ENCODE measurements at regions not wholly inside any gene's neighbourhood (a gene's known extent, or its start where the extent isn't known, plus 50 kb on each side); places are given as distances from the start of the nearest gene placed in this dataset.
"Not testable (repeated sequence)": the region's sequence is repeated elsewhere in the genome, so short reads cannot be mapped to it uniquely, and the experiment has no call there.

DNA sequence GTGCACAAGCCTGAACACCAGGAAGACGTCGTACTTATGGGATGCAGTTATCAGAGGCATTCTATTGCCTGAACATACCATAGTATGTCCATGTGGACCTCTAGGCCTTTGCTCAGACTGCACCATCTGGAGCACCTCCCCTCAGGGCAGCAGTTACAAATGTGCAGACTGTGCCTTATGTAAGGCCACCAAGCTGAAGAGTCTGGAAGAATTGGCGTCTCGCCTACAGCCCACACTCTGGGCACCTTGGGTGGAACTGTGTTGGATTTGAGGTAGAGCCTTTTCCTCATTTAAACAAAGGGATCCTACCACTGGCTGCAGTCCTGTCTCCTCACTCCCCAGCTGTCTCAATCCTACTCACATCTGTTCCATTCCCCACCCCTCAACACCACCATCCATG is 204.3 kb upstream of the FRMD6 start:
- no peak for DNase-seq

DNA sequence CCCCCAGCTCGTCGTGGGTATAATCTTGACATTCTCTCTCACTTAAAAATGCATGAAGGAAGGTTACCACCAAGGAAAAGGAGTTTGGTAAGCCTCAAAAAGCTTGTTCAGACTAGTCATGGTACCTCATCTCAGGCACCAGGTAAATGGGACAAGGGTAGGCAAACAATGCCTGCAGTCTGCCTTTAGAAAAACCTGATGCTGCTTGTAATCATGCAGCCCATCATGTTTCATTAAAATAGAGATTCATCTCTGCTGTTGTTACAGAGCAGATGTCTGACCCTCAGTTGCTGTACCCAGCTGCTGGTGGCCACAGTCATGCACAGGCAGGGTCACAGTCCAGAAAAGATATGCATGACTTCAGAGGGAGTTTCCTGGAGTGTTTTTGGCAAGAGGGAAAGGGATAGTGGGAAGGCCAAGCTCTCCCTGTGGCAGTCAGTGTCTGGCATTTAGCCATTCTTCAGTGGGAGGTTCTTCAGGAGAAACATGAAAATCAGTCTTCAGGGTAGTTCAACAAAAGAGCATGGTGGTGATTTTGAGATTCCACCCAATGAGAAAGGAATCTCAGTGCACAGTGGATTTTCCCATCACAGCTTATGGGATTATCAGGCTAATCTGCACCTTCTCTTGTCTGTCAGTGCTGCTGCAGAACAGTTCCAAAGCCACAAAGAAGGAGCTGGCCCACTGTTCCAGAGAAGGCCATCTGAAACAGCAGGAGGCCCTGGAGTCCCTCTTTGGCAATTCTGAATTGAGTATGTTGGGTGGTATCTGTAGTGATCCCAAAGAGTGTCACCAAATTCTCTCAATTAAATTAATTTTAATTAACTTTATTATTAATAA is 202.7 kb upstream of the FRMD6 start:
- DNase-seq = no peak

DNA sequence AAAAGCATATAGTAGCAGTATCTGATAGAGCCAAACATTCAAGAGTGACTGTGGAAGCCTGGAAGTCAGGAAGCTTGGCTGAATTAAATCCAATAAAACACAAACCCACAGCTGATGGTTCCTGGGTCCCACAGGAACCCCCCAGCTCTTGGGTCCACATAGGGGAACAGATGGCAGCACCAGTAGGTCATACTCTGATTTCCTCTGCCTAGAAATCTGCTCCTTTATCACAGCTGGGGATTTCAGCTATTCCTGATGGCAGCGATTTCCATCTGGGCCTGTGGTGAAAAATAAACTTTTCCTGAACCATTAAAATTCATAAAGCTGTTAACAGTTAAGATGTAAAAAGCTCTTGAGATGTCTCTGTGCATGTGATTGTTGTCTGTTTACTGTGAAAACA is 202.0 kb upstream of the FRMD6 start:
- DNase-seq = no peak

DNA sequence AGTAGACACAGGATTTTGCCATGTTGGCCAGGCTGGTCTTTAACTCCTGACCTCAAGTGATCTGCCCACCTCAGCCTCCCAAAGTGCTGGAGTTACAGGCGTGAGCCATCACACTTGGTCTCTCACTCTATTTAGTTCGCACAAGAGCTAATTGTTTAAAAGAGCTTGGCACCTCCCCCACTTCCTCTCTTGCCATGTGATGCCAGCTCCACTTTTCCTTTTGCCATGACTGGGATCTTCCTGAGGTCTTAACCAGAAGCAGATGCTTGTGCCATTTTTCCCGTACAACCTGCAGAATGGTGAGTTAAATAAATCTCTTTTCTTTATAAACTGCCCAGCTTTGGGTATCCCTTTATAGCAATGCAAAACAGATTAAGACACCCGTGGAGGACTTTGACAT is 200.1 kb upstream of the FRMD6 start:
- DNase-seq = no peak

DNA sequence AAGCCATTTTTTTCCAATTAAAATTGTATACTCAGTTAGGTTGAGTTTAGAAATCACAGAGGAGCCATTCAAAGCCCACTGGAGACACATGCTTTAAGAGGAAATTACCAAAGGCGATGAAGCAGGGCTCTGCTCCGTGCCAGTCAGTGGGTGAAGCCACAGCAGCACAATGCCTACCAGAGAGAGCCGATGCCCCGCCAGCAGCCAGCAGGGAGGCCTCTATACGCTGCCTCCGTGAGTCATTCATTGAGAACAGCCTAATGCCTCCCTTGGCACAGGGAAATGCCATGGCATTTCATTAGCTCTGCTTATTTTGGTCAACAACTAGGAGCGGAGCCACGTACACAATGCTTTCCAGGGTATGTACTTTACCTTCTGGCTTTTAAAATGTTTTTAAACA is 197.8 kb upstream of the FRMD6 start:
- DNase-seq = no peak

DNA sequence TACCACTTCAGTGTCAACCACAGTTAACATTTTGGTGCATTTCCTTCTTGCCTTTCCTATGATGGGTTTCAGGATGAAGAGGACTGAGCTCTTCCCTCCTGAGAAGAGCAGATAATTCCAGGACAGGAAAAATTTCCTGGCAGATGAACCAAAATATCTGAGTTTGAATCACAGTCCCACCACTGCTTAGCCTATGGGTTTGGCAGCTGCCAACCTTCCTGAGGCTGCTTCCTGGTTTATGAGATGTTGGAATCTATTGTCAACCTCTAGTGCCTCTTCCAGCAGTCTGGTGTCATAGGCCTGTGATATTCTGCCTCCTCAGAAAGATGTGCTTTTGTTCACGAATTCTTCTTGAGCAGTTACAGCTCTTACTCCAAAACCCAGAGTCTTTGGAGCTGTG is 197.4 kb upstream of the FRMD6 start:
- DNase-seq = no peak

DNA sequence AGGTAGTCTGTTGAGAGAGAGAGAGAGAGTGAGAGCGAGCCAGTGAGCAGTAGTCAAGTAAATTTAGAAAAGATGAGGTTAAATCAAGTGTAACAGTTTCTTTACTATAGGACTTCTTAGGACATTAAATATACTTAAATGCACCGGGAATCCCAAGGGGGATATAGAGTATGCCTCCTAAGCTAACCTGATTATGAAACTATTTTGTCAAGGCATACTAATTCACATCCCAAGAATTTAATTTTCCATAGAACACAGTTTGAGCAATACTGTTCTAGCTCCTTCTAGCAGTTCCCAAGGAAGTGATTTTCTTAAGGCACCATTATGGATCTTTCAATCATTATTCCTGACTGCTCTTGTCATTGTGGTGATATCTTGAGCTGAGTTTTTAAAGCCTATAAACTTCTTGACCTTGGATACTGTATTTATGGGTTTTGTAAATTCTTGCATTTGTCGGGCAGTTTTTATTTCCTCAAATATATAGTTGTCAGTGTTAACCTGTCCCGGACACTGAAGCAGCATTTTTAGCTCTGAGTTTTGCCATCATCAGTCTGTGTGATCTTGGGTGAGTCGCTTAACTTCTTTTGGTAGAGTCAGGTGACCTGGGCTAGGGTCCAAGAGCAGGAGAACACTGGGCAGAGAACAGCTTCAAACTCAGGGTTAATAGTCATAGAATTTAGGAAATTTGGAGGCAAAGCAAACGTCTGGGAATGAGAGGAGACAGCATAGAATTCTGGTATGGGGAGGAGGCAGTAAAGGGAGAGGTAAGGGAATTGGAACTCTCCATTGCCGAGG is 196.5 kb upstream of the FRMD6 start:
- no peak for DNase-seq

DNA sequence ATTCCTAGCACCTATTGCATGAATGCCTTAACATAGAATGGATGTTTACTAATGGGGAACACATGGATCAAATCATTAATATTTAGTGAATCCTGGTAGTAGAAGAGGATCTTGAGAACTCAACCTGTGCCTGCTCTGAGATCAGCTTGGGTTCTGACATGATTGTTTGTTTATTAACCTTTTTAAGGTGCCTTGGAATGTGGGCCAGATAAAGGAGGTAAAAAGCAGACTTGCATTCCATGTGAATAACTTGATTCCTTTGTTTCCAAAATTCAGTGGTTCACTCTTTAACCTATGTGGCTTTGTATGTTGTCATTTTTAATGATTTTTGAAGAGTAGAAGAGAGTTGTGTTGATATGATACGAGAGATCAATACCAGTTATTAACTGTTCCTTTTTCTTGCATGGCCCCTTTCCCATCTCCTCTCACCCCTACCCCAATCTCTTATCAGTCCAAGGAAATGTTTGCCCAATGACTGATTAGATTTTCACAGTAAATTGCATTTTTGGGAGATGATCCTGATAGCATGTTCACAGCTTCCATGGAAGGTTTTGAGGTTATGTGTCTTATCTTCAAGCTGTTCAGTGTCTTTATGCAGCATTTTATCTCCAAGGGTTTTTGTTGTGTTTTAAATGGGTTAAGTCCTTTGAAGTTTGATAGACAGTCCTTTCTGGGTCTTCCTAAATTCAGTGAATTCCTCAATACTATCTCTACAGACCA is 193.7 kb upstream of the FRMD6 start:
- no peak for DNase-seq

DNA sequence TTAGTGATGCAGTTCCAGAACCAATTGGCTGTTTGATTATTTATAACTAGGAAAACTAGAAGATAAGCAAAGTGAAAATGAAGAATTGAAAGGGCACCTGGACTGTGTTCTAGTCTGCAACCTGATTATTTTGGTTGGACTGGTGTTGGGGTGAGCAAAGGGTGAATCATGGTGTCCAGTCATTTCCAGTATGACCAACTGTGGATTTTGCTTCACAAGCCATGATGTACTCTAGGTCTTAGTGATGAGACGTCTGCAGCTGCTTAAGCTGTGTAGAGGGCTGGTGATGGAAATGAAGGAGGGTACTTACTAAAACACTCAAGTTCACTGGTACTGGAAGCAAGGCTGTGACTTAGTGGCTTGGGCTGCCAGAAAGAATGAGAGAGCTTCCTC is 193.2 kb upstream of the FRMD6 start:
- DNase-seq = no peak

DNA sequence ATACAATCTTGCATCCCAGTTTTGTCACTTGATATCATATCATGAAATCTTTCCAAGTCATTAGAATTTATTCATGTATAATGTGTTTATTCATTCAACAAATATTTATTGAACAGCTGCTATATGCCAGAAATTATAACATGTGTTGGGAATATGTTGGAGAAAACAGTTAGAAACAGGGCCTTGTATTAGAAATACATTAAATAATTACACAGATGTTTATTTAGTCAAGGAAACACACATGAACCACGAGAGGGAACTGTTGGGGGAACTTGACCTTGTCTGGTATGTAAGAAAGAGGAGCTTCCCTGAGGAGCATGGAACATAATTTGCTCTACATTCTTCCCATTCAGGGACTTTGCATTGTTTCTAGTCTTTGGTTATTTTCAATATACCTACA is 191.7 kb upstream of the FRMD6 start:
- DNase-seq = no peak

DNA sequence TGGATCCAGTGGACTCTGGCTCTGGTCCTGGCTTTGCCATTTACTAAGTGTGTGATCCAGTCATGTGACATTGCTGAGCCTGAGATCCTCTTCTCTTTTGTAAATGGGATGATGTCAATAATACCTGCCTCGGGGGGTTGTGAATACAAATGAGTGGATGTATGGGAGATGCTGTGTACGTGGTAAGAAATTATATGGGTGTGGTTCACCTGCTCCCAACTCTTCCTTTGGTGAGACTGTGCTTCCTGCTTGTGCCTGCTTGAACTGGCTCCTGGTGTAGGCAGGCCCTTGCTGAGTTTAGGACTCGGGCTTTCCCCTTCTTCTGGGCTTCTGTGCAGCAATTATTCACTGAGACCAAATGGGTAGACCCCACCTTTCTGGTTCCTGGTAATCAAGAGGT is 189.5 kb upstream of the FRMD6 start:
- DNase-seq = no peak

DNA sequence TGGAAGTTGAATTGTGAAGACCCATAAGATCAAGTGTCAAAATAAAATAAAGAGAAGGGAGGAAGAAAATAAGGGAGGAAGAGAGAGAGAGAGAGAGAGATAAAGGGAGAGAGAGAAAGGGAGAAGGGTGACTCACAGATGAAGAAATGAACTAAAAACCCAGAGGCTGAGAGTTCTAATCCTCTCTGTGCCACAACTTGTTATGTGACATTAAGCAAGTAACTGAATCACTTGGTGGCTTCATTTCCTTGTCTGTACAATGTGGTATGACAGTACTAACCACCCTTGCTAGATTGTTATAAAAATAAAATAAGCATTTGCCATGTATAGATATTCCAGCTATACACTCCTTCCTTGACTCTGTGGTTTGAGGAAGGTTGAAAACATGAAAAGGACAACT is 189.0 kb upstream of the FRMD6 start:
- DNase-seq = no peak

DNA sequence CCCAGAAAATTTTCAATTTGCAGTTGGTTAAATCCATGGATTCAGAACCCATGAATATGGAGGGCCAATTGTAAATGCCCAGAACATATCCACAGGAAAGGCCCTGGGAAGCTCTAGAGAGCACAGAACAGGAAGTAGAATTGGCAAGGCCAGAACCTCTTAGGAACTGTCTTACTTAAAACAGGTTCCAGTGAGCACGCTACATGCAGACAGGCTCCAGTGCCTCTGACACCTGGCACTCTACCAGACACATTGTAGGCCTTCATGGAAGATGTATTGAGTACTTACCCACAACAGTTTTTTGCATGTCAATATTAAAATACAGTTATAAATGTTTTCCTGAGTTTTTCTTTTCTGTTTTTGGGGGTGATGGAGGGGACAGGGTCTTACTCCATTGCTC is 188.2 kb upstream of the FRMD6 start:
- no peak for DNase-seq

DNA sequence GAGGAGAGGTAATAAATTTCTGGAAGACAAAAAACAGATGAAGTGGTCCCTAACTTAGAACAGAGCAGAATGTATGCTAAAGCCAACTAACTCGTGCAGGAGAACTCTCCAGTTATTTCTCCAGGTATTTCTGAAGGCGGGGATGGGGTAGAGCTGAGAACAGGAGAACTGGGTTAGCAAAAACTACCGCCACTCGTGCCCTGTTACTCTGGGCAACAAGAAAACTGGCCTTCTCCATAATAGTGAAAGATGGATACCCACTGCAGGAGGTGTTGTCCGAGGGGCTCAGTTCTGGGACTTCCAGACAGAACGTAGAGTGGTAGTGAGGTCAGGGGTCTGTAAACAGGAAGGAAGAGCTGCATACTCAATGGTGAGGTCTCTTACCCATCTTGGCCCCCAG is 187.3 kb upstream of the FRMD6 start:
- no peak for DNase-seq

DNA sequence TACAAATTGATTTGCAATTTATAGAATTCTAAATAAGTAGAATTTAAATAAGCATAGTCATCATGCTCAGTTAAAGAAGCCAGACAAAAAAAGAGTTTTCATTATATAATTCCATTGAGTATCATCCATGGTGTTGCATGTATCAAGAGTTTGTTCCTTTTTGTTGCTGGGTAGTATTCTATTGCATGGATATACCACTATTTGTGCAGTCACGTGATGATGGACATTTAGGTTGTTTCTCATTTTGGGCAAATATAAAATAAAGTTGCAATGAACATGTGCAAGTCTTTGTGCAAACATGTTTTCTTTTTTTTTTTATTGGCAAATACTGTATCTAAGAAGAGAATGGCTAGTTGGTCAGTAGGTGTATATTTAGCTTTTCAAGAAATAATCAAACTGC is 186.2 kb upstream of the FRMD6 start:
- no peak for DNase-seq

DNA sequence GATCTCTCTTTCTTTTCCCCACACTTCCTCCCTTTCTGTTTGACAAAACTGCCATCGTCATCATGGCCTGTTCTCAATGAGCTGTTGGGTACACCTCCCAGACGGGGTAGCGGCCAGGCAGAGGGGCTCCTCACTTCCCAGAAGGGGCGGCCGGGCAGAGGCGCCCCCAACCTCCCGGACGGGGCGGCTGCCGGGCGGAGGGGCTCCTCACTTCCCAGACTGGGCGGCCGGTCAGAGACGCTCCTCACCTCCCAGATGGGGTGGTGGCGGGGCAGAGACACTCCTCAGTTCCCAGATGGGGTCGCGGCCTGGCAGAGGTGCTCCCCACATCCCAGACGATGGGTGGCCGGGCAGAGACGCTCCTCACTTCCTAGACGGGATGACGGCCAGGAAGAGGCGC is 184.3 kb upstream of the FRMD6 start:
- DNase-seq = not testable (repeated sequence)

DNA sequence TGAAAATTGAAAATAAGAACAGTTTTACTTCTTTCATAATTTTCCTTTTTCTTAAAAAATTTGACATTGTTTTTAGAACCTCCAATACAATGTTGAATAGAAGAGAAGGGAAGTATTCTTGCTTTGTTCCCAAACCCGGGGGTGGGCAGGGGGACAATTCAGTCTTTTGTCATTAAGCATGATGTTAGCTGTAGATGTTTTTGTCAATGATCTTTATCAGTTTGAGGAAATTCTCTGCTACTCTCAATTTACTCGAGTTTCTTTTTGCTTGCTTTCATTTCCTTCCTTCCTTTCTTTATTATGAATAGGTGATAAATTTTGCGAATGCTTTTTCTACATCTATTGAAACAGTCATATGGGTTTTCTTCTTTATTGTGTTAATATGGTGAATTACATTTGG is 183.2 kb upstream of the FRMD6 start:
- no peak for DNase-seq

DNA sequence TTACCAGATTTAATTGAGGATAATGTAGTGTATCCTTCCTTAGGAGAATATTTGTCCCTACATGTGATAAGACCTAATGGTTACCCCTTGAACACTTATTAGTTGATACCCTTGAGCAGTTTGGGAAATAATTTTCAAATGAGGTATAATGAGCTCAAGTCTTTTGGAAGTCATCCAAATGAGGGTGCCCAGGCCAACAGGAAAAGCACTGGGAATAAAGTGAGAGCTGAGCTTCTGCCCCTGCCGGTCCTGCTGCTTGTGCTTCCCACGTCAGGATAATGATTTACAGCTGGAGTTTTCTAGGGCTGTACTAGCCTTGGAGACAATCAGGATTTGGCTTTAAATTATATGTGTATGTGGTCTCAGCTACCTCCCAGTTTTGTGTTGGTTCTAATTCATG is 178.8 kb upstream of the FRMD6 start:
- no peak for DNase-seq

DNA sequence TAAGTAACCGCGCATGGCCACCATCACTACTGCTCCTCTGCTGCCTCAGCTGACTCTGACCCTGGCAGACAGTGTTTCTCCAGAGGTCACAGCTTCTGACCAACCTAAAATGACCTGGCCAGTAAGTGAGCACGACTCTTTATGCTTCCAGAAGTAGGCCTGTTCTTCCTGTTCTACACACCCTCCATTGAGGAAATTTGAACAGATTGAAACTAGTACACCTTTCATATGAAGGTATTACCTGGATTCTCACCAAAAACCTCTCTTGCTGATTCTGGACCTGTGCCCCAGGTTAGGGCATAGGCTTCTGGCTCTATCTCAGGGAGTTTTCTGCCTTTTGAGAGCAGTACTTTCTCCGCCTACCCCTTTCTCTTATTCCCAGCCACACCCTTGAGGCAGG is 178.4 kb upstream of the FRMD6 start:
- no peak for DNase-seq

DNA sequence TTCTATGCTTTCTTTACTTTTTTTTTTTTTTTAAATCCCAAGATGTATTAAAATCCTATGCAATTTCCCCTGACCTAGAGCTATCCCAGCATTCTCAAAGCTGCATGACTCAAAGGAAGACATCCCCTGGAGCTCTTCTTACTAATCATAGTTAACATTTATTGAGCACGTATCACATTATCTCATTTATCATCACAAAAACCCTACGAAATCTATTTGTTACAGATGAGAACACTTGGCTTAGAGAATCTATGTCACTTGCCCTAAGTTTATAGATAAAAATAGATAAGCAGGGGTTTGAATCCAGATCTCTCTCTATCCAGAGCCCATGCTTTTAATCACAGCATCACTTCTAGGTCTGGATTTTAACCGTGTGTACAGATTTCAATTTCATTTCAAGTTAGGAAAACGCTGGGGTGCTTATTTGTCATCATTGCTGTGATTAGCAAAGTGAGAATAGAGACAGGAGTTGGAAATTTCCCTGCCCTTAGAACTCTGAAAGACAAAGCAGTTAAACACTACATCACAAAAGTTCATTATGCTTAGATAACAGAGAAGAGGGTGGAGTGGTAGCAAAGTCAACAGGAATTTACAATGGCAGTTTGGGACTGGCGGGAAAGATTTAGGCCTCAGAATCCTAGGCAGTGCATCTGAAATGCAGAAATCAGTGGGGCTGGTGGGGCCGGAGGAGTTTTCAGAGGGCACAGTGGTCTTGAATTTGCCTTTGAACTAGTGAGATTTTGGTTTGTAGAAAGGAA is 177.7 kb upstream of the FRMD6 start:
- no peak for DNase-seq

DNA sequence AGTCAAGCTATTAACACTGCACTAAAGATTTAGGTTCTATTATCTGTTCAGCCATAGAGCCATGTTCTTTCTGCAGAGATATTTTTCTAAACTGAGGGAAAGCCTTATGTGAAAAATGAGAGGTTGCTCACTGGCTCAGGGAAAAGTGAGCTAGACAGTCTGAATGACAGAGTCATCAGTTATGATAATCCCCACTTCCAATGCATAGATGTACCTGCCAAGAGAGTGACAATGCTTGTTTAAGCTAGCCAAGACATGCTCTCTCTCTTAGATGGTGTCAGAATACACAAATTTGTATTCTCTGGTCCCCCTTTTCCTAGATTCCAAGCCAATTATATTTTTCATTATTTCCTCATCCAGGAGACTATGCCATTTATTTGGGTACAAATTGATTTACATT is 176.9 kb upstream of the FRMD6 start:
- DNase-seq = no peak

DNA sequence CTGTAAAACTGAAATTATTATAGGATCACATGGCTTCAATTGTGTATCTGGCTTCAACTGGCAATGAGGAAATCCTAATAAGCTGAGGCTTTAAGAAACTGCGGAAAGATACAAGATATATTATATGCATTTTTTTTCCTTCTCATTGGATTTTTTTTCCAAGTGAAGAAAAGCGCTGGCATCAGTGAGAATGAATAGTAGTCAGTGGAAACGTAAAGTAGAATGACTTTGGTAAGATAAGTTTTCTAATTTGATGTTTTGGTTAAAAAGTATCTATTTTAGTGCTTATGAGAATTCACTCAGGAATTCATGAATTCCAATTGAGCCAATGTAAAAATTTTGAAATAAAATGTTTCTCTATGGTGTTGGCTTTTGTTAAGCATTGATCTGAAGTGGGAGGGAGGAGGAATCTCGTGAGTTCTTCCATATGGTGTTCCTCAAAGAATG is 173.5 kb upstream of the FRMD6 start:
- DNase-seq = no peak

Measured in NCI-H1930 (cell line).